Mesenchymal stem cell (in vitro differentiated cells and primary cell): ENCODE measurements at regions not wholly inside any gene's neighbourhood (a gene's known extent, or its start where the extent isn't known, plus 50 kb on each side); places are given as distances from the start of the nearest gene placed in this dataset.

Experiments used
- DNase-seq: peaks from one replicate; pipeline ENCODE4 v3.0.0-alpha.2; 2013
- H2AFZ ChIP-seq: one replicate; pipeline ENCODE4 v1.6.1; 2013; ENCODE audit warnings: low read depth, mild to moderate bottlenecking, control low read depth, inconsistent platforms, low read length, moderate library complexity
- H2AK5ac ChIP-seq: 2 replicates; pipeline ENCODE4 v1.6.1; 2013; ENCODE audit warnings: low read length, moderate library complexity, mild to moderate bottlenecking, inconsistent platforms; ENCODE audit not compliant: severe bottlenecking
- H2BK120ac ChIP-seq: one replicate; pipeline ENCODE4 v1.6.1; 2013; ENCODE audit warnings: low read depth, mild to moderate bottlenecking, inconsistent platforms, low read length, moderate library complexity
- H2BK12ac ChIP-seq, 2 experiments: one replicate each; pipeline ENCODE4 v1.6.1; 2013; ENCODE audit warnings: inconsistent platforms in 2 of 2, low read length in 2 of 2, mild to moderate bottlenecking in 2 of 2, moderate library complexity in 2 of 2, control low read depth in 1 of 2
- H2BK15ac ChIP-seq: one replicate; pipeline ENCODE4 v1.6.1; 2013; ENCODE audit warnings: mild to moderate bottlenecking, low read depth, inconsistent platforms; ENCODE audit not compliant: poor library complexity, severe bottlenecking
- H2BK5ac ChIP-seq: 2 replicates; pipeline ENCODE4 v1.6.1; 2013; ENCODE audit warnings: low read depth, mild to moderate bottlenecking, low read length, control low read depth, inconsistent platforms; ENCODE audit not compliant: poor library complexity, severe bottlenecking
- H3K14ac ChIP-seq, 2 experiments: one replicate each; pipeline ENCODE4 v1.6.1; 2013; ENCODE audit warnings: inconsistent platforms in 2 of 2, low read length in 2 of 2, control low read depth in 1 of 2, mild to moderate bottlenecking in 1 of 2, moderate library complexity in 1 of 2
- H3K18ac ChIP-seq, 2 experiments: one replicate each; pipeline ENCODE4 v1.6.1; 2013; ENCODE audit warnings: inconsistent platforms in 2 of 2, low read length in 2 of 2, control low read depth in 1 of 2, low read depth in 1 of 2, mild to moderate bottlenecking in 1 of 2
- H3K23ac ChIP-seq, 2 experiments: one replicate each; pipeline ENCODE4 v1.6.1; 2013; ENCODE audit warnings: inconsistent platforms in 2 of 2, low read length in 2 of 2, mild to moderate bottlenecking in 2 of 2, moderate library complexity in 2 of 2, control low read depth in 1 of 2
- H3K27ac ChIP-seq: 2 replicates; pipeline ENCODE4 v1.5.1; 2013; ENCODE audit warnings: mild to moderate bottlenecking, moderate library complexity, low read length, control low read depth, inconsistent platforms; ENCODE audit not compliant: poor library complexity, severe bottlenecking
- H3K27me3 ChIP-seq, 2 experiments: 2 replicates each; pipeline versions ENCODE4 v1.6.1 to v1.7.0; 2013; ENCODE audit warnings: low read length in 2 of 2, mild to moderate bottlenecking in 2 of 2, moderate library complexity in 2 of 2, control low read depth in 1 of 2, inconsistent platforms in 1 of 2; ENCODE audit not compliant: control insufficient read depth in 1 of 2, insufficient read depth in 1 of 2
- H3K36me3 ChIP-seq, 2 experiments: 2 replicates each; pipeline versions ENCODE4 v1.6.1 to v1.7.0; 2013; ENCODE audit warnings: low read length in 2 of 2, control low read depth in 1 of 2, inconsistent platforms in 1 of 2, low read depth in 1 of 2, mild to moderate bottlenecking in 1 of 2; ENCODE audit not compliant: insufficient read depth in 2 of 2, control insufficient read depth in 1 of 2
- H3K4ac ChIP-seq, 2 experiments: one replicate each; pipeline ENCODE4 v1.6.1; 2013; ENCODE audit warnings: inconsistent platforms in 2 of 2, low read length in 2 of 2, mild to moderate bottlenecking in 2 of 2, moderate library complexity in 2 of 2, control low read depth in 1 of 2, low read depth in 1 of 2
- H3K4me1 ChIP-seq: 2 replicates; pipeline ENCODE4 v1.6.1; 2013; ENCODE audit warnings: low read depth, low read length, control low read depth; ENCODE audit not compliant: control insufficient read depth, insufficient read depth
- H3K4me2 ChIP-seq: 2 replicates; pipeline ENCODE4 v1.6.1; 2013; ENCODE audit warnings: low read length, mild to moderate bottlenecking, inconsistent platforms; ENCODE audit not compliant: poor library complexity, severe bottlenecking
- H3K4me3 ChIP-seq, 2 experiments: 2 replicates each; pipeline versions ENCODE4 v1.5.1 to v1.7.0; 2013; ENCODE audit warnings: low read length in 2 of 2, mild to moderate bottlenecking in 2 of 2, control low read depth in 1 of 2, low read depth in 1 of 2; ENCODE audit not compliant: insufficient read depth in 1 of 2
- H3K79me1 ChIP-seq: replicated peaks from 2 replicates; pipeline ENCODE4 v1.6.1; 2013; ENCODE audit warnings: mild to moderate bottlenecking, control low read depth, low read length, inconsistent platforms; ENCODE audit not compliant: poor library complexity, severe bottlenecking
- H3K9ac ChIP-seq: 2 replicates; pipeline ENCODE4 v1.7.0; 2013; ENCODE audit warnings: mild to moderate bottlenecking, low read length, moderate library complexity
- H3K9me3 ChIP-seq: 2 replicates; pipeline ENCODE4 v1.7.0; 2013; ENCODE audit warnings: mild to moderate bottlenecking, low read length; ENCODE audit not compliant: control insufficient read depth
- H4K8ac ChIP-seq: one replicate; pipeline ENCODE4 v1.6.1; 2013; ENCODE audit warnings: inconsistent platforms, mild to moderate bottlenecking, low read length, moderate library complexity
- H4K91ac ChIP-seq: one replicate; pipeline ENCODE4 v1.6.1; 2013; ENCODE audit warnings: mild to moderate bottlenecking, low read length, inconsistent platforms
- WGBS: methylation state at CpG from one replicate; pipeline ENCODE4 v1.1.7; 2013; ENCODE audit warnings: mixed read lengths; 5-methylcytosine and 5-hydroxymethylcytosine counted together

DNA sequence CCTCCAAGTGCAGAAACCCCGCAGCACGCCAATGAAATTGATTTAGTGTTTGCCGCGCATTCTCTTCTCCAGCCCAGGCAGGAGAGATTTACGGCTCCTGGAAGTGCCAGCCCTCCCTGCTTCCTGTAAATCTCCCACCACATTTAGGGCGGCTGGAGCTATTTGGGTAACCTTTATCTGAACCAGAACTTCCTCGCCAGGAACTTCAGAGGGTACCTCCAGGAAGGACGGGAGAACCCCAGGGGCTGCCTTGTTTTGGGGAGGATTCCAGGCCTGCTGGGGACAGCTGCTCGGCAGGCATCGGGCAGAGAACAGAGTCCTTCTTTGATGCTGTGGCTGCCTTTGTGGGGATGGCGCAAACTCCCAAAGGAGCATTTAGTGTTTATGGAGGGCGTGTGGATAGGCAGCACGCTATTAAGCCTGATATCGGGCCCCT lies 122.0 kb upstream of the MYCN start:
- WGBS = 25% methylated on average over 14 of the region's 14 CpGs
- Histone ChIP-seq H3K9ac (no peak overlapping the region), H3K4me2 (no peak overlapping the region)

DNA sequence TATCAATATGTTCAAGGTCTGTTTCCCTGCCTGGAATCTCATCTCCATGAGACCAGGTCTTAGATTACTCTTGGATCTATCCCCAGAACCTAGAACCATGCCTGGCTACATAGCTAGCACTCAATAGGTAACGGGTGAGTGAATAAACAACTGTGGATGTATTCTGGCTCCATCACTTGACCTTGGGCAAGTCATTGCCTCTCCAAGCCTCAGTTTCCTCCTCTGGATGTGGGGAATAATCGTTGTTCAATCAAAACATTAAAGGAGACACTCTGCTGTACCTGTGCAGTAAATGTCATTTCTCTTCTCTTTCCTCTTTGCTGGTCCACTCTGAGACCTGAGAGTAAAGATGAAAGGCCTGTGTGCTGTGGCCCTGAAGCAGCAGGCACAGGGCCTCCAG lies 121.5 kb upstream of the MYCN start:
- peaks cover 20 to 21% of the 10 kb centered on the region in 2 experiments for H3K27me3 ChIP-seq
- no peak overlapping the region for H3K23ac ChIP-seq
- no peak overlapping the region for H2BK120ac ChIP-seq
- no peak overlapping the region for H3K18ac ChIP-seq
- no peak for DNase-seq
- H2BK5ac ChIP-seq = no peak overlapping the region
- no peak overlapping the region for H3K14ac ChIP-seq
- H2AFZ ChIP-seq = no peak overlapping the region
- WGBS = 90% methylated on average over 2 of the region's 2 CpGs
- peaks cover 2% of the 10 kb centered on the region for H3K9me3 ChIP-seq
- no peak overlapping the region for H3K4ac ChIP-seq
- H2AK5ac ChIP-seq = no peak overlapping the region
- H3K4me2 ChIP-seq = no peak overlapping the region
- no peak overlapping the region for H3K4me3 ChIP-seq
- H4K91ac ChIP-seq = no peak overlapping the region
- H2BK15ac ChIP-seq = no peak overlapping the region
- no peak overlapping the region for H3K9ac ChIP-seq
- no peak overlapping the region for H4K8ac ChIP-seq
- H3K27ac ChIP-seq = no peak overlapping the region
- H3K79me1 ChIP-seq = no peaks in the 10 kb centered on the region
- H3K4me1 ChIP-seq = peaks cover 6% of the 10 kb centered on the region
- no peaks in the 10 kb centered on the region for H3K36me3 ChIP-seq
- H2BK12ac ChIP-seq = no peak overlapping the region

More for the DNA sequence above, 122.0 kb upstream of the MYCN start:
- no peak overlapping the region for H3K4me3 ChIP-seq
- H3K4me1 ChIP-seq = peaks cover 9% of the 10 kb centered on the region
- no peak overlapping the region for H2BK12ac ChIP-seq
- H2BK120ac ChIP-seq = no peak overlapping the region
- DNase-seq = no peak
- H2AK5ac ChIP-seq = no peak overlapping the region
- no peak overlapping the region for H3K18ac ChIP-seq
- H4K8ac ChIP-seq = no peak overlapping the region
- no peak overlapping the region for H3K23ac ChIP-seq
- H3K4ac ChIP-seq = no peak overlapping the region
- no peak overlapping the region for H2AFZ ChIP-seq
- H3K27ac ChIP-seq = no peak overlapping the region
- no peaks in the 10 kb centered on the region for H3K79me1 ChIP-seq
- no peak overlapping the region for H4K91ac ChIP-seq
- no peaks in the 10 kb centered on the region for H3K36me3 ChIP-seq
- H2BK15ac ChIP-seq = no peak overlapping the region
- H3K27me3 ChIP-seq = peaks cover 20 to 21% of the 10 kb centered on the region in 2 experiments
- no peak overlapping the region for H3K14ac ChIP-seq
- no peak overlapping the region for H2BK5ac ChIP-seq
- peaks cover 2% of the 10 kb centered on the region for H3K9me3 ChIP-seq

DNA sequence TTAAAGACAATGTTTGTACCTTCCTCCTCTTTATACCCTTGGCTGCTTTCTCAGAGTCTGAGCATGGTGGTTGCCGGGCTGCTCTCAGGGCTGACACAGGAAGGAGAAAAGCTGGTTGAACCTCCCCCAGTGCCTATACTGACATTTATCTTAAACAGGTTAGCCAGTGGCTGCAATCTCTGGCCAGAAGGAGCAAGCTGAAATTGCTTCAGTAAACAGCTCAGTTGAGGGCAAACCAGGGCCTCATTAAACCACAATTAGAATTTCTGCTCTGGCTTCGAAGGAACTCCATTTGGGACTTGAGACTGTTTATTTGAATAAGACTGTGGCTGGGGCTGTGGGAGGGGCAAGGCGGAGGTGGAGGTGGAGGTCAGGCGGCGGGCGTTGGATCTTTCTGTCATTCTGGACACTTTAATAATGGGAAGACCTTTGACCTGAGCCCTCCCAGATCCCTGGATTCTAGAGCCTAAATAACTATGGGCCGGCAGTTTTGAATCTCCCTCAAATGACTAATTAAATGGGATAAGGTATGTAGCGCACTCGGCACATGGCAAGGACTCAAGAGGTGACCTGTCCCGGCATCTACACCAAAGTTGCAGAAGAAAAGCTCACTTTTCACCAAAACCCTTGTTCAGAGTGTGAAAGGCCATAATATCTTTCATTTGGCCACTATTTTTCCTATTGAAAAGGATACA lies 120.6 kb upstream of the MYCN start:
- no peak overlapping the region for H2BK12ac ChIP-seq
- no peak overlapping the region for H2AK5ac ChIP-seq
- no peak overlapping the region for H3K23ac ChIP-seq
- no peaks in the 10 kb centered on the region for H3K79me1 ChIP-seq
- no peak overlapping the region for H4K91ac ChIP-seq
- no peak overlapping the region for H3K4me2 ChIP-seq
- peaks cover 20 to 23% of the 10 kb centered on the region in 2 experiments for H3K27me3 ChIP-seq
- H2AFZ ChIP-seq = no peak overlapping the region
- H3K18ac ChIP-seq = no peak overlapping the region
- H3K9me3 ChIP-seq = peaks cover 2% of the 10 kb centered on the region
- WGBS = 5% methylated on average over 5 of the region's 10 CpGs
- H2BK120ac ChIP-seq = no peak overlapping the region
- no peaks in the 10 kb centered on the region for H3K36me3 ChIP-seq
- no peak overlapping the region for H3K27ac ChIP-seq
- no peak overlapping the region for H3K14ac ChIP-seq
- no peak overlapping the region for H3K4me3 ChIP-seq
- no peak for DNase-seq
- H2BK15ac ChIP-seq = no peak overlapping the region
- H3K9ac ChIP-seq = no peak overlapping the region
- no peak overlapping the region for H2BK5ac ChIP-seq
- H4K8ac ChIP-seq = no peak overlapping the region
- H3K4ac ChIP-seq = no peak overlapping the region
- H3K4me1 ChIP-seq = peaks cover 1% of the 10 kb centered on the region

GRCh38 chr2:15820257-15820566 lies 120.1 kb upstream of the MYCN start:
- no peak overlapping the region for H2BK5ac ChIP-seq
- H4K8ac ChIP-seq = no peak overlapping the region
- H3K9ac ChIP-seq = no peak overlapping the region
- DNase-seq = no peak
- H2BK12ac ChIP-seq = no peak overlapping the region
- no peaks in the 10 kb centered on the region for H3K4me1 ChIP-seq
- H3K9me3 ChIP-seq = peaks cover 2% of the 10 kb centered on the region
- no peak overlapping the region for H2BK120ac ChIP-seq
- no peaks in the 10 kb centered on the region for H3K36me3 ChIP-seq
- no peak overlapping the region for H3K23ac ChIP-seq
- H3K4me3 ChIP-seq = no peak overlapping the region
- H3K4me2 ChIP-seq = no peak overlapping the region
- H2AK5ac ChIP-seq = no peak overlapping the region
- no peak overlapping the region for H2BK15ac ChIP-seq
- no peaks in the 10 kb centered on the region for H3K79me1 ChIP-seq
- no peak overlapping the region for H2AFZ ChIP-seq
- H3K4ac ChIP-seq = no peak overlapping the region
- H3K27ac ChIP-seq = no peak overlapping the region
- WGBS = 77% methylated on average over 7 of the region's 7 CpGs
- no peak overlapping the region for H4K91ac ChIP-seq
- H3K14ac ChIP-seq = no peak overlapping the region
- H3K18ac ChIP-seq = no peak overlapping the region
- peaks cover 20 to 29% of the 10 kb centered on the region in 2 experiments for H3K27me3 ChIP-seq
